HuH-7.5 (cell line): ENCODE measurements at regions not wholly inside any gene's neighbourhood (a gene's known extent, or its start where the extent isn't known, plus 50 kb on each side); places are given as distances from the start of the nearest gene placed in this dataset.
"Not testable (repeated sequence)": the region's sequence is repeated elsewhere in the genome, so short reads cannot be mapped to it uniquely, and the experiment has no call there.

Experiments
- DNase-seq: peaks from one replicate; pipeline ENCODE4 v3.0.0; 2011; ENCODE audit warnings: low spot score

GRCh38 chr17:13442361-13442760 is 159.4 kb downstream of the HS3ST3A1 start:
- DNase-seq: no peak

GRCh38 chr17:13441873-13442272 is 159.9 kb downstream of the HS3ST3A1 start:
- DNase-seq: no peak

- peak; percentile 24 for DNase-seq
These were observed 163.6 kb downstream of the HS3ST3A1 start for GRCh38 chr17:13437966-13438779.

DNA sequence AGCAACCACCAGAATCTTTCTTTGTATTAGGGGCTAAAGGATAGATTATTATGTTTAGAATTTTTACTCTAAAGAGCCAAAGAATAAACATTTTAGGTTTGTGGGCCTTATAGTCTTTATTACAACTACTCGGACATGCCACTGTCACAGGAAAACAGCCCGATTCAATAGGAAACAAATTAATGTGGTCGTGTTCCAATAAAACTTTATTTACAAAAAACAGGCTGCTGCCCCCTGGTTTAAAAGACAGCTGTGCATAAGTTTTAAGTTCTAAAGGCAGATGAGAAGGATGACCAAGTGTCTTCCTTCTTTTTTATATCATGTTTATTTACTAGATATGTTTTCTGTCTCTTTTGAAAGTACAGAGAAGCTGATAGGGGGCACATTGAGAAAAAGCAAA is 166.5 kb downstream of the HS3ST3A1 start:
- no peak for DNase-seq

DNA sequence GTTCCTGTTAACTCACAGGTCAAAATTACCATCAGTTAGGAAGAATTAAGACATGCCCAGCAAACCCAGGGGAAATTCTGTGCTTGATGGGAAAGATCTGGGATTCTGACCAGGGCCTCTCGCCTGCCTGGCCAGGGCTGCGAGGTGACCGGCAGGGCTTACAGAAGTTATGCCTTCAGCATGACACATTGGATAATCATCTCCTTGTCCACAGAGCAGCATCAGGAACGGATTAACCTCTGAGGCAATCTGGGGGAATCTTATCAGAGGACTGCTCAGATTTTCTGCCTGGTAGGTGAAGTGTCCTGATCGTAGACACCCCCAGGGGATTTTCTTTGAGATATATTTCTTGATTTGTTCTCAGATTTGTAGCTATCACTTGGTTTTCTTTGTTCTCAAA is 172.5 kb downstream of the HS3ST3A1 start:
- no peak for DNase-seq

DNA sequence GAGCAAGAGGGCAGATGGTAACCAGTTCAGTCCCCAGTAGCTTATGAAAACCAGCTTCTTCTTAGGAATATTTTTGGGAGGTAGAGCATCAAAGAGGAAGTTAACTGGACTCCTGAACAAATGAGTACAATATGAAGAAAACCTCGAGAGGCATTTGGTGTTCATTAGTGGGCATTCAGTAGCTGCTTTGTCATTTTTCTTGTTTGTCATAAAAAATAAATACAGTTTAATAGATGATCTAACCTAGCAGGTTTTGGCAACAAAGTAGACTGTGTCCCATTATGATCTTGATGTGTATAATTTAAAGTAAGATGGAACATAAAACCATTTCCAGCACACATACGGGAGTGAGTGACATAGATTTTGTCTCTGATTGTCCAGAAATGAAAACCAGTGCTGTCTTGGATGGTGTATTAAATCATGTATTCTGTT is 173.1 kb downstream of the HS3ST3A1 start:
- DNase-seq: no peak

GRCh38 chr17:13426991-13427390 is 174.7 kb downstream of the HS3ST3A1 start:
- no peak for DNase-seq

DNA sequence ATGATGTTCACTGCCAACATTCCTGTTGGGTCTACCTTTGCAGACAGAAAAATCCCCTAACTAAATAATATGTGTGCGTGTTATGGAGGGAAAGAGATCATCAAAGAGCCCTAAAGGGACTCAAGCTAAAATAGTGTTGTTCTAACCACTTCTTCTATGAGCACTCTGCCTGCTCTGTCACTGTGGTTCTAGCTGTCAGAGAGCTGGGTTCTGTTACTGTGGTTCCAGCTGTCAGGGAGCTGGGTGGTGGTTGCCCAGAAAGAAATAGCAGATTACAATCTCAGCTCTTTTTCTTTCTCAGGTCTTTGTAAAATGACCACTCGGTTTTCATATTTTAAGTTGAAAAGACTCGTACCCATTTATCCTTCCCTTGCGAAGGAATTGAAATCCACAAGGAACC is 176.3 kb downstream of the HS3ST3A1 start:
- DNase-seq: no peak

GRCh38 chr17:13421581-13422130 is 180.1 kb downstream of the HS3ST3A1 start:
- DNase-seq: no peak

- DNase-seq: no peak
These were observed 180.9 kb downstream of the HS3ST3A1 start for GRCh38 chr17:13420878-13421277.

DNA sequence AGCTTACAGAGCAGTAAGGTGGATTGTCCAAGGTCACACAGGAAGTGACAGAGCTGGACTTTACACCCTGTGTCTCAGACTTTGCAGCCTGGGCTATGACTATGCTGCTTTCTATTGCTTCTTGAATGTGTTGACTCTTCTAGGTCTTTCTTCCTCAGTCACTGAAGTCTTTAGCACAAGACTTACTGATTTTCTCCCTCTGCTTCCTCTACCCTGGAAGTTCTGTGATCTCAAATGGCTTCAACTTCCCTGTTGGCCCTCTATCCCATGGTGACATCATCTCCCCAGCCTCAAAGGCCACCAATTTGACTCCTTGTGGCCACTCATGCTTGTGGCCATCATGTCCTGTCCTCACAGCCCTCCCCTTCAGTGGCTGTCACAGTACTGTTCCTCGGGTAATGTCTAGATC is 181.3 kb downstream of the HS3ST3A1 start:
- DNase-seq: no peak

GRCh38 chr17:13419676-13420075 is 182.1 kb downstream of the HS3ST3A1 start:
- DNase-seq: no peak

DNA sequence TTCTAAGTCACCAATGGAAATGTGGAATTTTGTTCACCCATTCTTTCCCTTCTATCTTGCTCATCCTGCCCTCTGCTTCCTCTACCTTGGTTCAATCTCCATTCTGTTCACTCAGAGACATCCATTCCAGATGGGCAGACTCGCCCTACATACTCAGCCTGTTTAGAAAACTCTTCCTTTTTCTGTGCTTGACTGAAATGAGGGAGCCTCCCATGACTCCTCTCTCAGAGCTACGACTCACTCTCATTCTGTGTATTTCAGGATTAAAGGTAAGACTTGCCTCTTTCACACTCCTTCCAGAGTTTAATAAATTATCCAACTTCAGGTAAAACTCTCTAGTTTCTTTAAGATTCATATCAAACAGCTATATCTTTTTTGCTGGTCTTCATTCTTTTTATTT is 182.8 kb downstream of the HS3ST3A1 start:
- no peak for DNase-seq

- DNase-seq: no peak
These were observed 184.3 kb downstream of the HS3ST3A1 start for GRCh38 chr17:13417381-13417950.

- no peak for DNase-seq
These were observed 184.9 kb downstream of the HS3ST3A1 start for GRCh38 chr17:13416748-13417363.

- peak; percentile 24 for DNase-seq
These were observed 185.8 kb downstream of the HS3ST3A1 start for GRCh38 chr17:13415871-13416416.

GRCh38 chr17:13415200-13415599 is 186.5 kb downstream of the HS3ST3A1 start:
- DNase-seq: not testable (repeated sequence)

- no peak for DNase-seq
These were observed 188.7 kb downstream of the HS3ST3A1 start for GRCh38 chr17:13413001-13413400.

GRCh38 chr17:13410874-13411273 is 190.9 kb downstream of the HS3ST3A1 start:
- no peak for DNase-seq

GRCh38 chr17:13410214-13410613 is 191.5 kb downstream of the HS3ST3A1 start:
- no peak for DNase-seq

GRCh38 chr17:13409455-13409854 is 192.3 kb downstream of the HS3ST3A1 start:
- no peak for DNase-seq

- no peak for DNase-seq
These were observed 194.3 kb downstream of the HS3ST3A1 start for GRCh38 chr17:13407381-13407780.

DNA sequence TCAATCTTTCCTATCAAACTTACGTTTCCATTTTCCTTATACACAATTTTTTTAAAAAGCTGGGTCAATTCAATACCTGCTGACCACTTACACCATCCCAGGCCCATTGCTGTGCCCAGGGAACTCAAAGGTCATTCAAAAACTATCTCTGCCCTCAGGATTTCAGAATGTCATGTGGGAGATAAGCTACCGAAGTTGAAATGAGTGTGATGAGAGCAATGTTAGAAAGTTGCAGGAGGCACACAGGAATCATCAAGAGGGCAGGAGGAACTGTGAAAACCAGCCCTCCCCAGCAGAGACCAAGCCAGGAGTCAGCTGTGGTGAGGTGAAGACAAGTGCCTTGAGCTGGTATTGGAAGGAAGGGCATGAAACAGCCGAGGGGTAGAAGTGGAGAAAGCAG is 195.9 kb downstream of the HS3ST3A1 start:
- no peak for DNase-seq
